Type B pancreatic cell (in vitro differentiated cells): ENCODE measurements at regions not wholly inside any gene's neighbourhood (a gene's known extent, or its start where the extent isn't known, plus 50 kb on each side); places are given as distances from the start of the nearest gene placed in this dataset.

Experiments
- DNase-seq: peaks from one replicate; pipeline ENCODE4 v3.0.0; 2021; ENCODE audit warnings: mixed read lengths; ENCODE audit not compliant: unreplicated experiment; ENCODE audit errors: extremely low spot score
- H3K27ac Mint-ChIP-seq: 2 replicates; pipeline ENCODE4 v1.8.0; 2021; ENCODE audit warnings: mild to moderate bottlenecking, mixed read lengths
- H3K27me3 Mint-ChIP-seq: 2 replicates; pipeline ENCODE4 v1.8.0; 2021; ENCODE audit warnings: mixed read lengths
- H3K36me3 Mint-ChIP-seq: 2 replicates; pipeline ENCODE4 v1.8.0; 2021; ENCODE audit warnings: mixed read lengths
- H3K4me1 Mint-ChIP-seq: one replicate; pipeline ENCODE4 v1.8.0; 2021; ENCODE audit warnings: mixed read lengths; ENCODE audit not compliant: unreplicated experiment
- H3K4me3 Mint-ChIP-seq: 2 replicates; pipeline ENCODE4 v1.8.0; 2021; ENCODE audit warnings: mild to moderate bottlenecking, mixed read lengths
- H3K9me3 Mint-ChIP-seq: 2 replicates; pipeline ENCODE4 v1.8.0; 2021; ENCODE audit warnings: mixed read lengths
- CTCF ChIP-seq: fragments of 200-600 bp; sonication (generic); conservative IDR thresholded peaks from 2 replicates; pipeline ENCODE4 v1.5.0; 2021; ENCODE audit warnings: antibody characterized with exemption, mild to moderate bottlenecking

- no peaks in the 10 kb centered on the region for H3K36me3 Mint-ChIP-seq
- H3K4me1 Mint-ChIP-seq, result peaks cover 16% of the 10 kb centered on the region
- H3K4me3 Mint-ChIP-seq, result no peak overlapping the region
- no peaks in the 10 kb centered on the region for H3K9me3 Mint-ChIP-seq
- TF ChIP-seq CTCF, result no peak
- H3K27ac Mint-ChIP-seq, result no peak overlapping the region
- peaks cover 24% of the 10 kb centered on the region for H3K27me3 Mint-ChIP-seq
- DNase-seq, result no peak
Measured at GRCh38 chr1:30650038-30650967, 73.1 kb downstream of the MATN1 start.

- no peak overlapping the region for H3K27ac Mint-ChIP-seq
- peaks cover 25% of the 10 kb centered on the region for H3K27me3 Mint-ChIP-seq
Measured at GRCh38 chr1:30649321-30649991, 73.9 kb downstream of the MATN1 start.

GRCh38 chr1:30648408-30649000, 74.9 kb downstream of the MATN1 start:
- peaks cover 34% of the 10 kb centered on the region for H3K27me3 Mint-ChIP-seq
- no peaks in the 10 kb centered on the region for H3K9me3 Mint-ChIP-seq
- no peak overlapping the region for H3K27ac Mint-ChIP-seq
- TF ChIP-seq CTCF, result no peak
- no peak for DNase-seq
- no peak overlapping the region for H3K4me3 Mint-ChIP-seq
- no peaks in the 10 kb centered on the region for H3K36me3 Mint-ChIP-seq
- H3K4me1 Mint-ChIP-seq, result peaks cover 16% of the 10 kb centered on the region

More at GRCh38 chr1:30649321-30649991, 73.9 kb downstream of the MATN1 start:
- no peak for TF ChIP-seq CTCF
- Mint-ChIP-seq H3K4me3 (no peak overlapping the region), H3K36me3 (no peaks in the 10 kb centered on the region), H3K9me3 (no peaks in the 10 kb centered on the region), H3K4me1 (peaks cover 16% of the 10 kb centered on the region)
- no peak for DNase-seq

- H3K4me3 Mint-ChIP-seq, result no peak overlapping the region
- no peaks in the 10 kb centered on the region for H3K36me3 Mint-ChIP-seq
- no peaks in the 10 kb centered on the region for H3K9me3 Mint-ChIP-seq
- no peak for DNase-seq
- H3K27ac Mint-ChIP-seq, result no peak overlapping the region
- H3K27me3 Mint-ChIP-seq, result peaks cover 41% of the 10 kb centered on the region
- H3K4me1 Mint-ChIP-seq, result peaks cover 7% of the 10 kb centered on the region
- no peak for TF ChIP-seq CTCF
Measured at GRCh38 chr1:30645807-30646206, 77.6 kb downstream of the MATN1 start.

- no peaks in the 10 kb centered on the region for H3K36me3 Mint-ChIP-seq
- TF ChIP-seq CTCF, result no peak
- no peak overlapping the region for H3K27ac Mint-ChIP-seq
- no peak overlapping the region for H3K4me3 Mint-ChIP-seq
- DNase-seq, result no peak
- H3K27me3 Mint-ChIP-seq, result peaks cover 41% of the 10 kb centered on the region
- no peaks in the 10 kb centered on the region for H3K9me3 Mint-ChIP-seq
- peaks cover 19% of the 10 kb centered on the region for H3K4me1 Mint-ChIP-seq
Measured at GRCh38 chr1:30642391-30643120, 80.8 kb downstream of the MATN1 start.
